SK-N-SH (cell line): ENCODE measurements at regions not wholly inside any gene's neighbourhood (a gene's known extent, or its start where the extent isn't known, plus 50 kb on each side); places are given as distances from the start of the nearest gene placed in this dataset.

Experiments
- CTCF ChIA-PET: fragments of 300-600, 350-600 bp; formaldehyde crosslinking; extraction: SDS; loops from one replicate; lab custom pipeline; 2021; lab: Yijun Ruan, JAX
- POLR2A ChIA-PET: fragments of 350-600 bp; sonication (Branson Sonifier 250); formaldehyde crosslinking; extraction: SDS; loops from one replicate; lab custom pipeline; 2020; ENCODE audit warnings: antibody characterized with exemption, inconsistent platforms; lab: Yijun Ruan, JAX
- DNase-seq: peaks from one replicate; pipeline ENCODE4 v3.0.0; 2012
- H2AFZ ChIP-seq: fragments of 200-600 bp; sonication (generic); 2 replicates; pipeline ENCODE4 v1.8.1; 2016; ENCODE audit warnings: antibody characterized with exemption, mild to moderate bottlenecking, low read depth
- H3F3A ChIP-seq: fragments of 200-600 bp; sonication (generic); replicated peaks from 2 replicates; pipeline ENCODE3; 2016; ENCODE audit warnings: antibody characterized with exemption, mild to moderate bottlenecking; ENCODE audit not compliant: insufficient read depth
- H3K27ac ChIP-seq, 2 experiments: fragments of 200-500 bp in 1 of 2; fragments of 200-600 bp in 1 of 2; sonication (Bioruptor generic) in 1 of 2; sonication (generic), shearing (Covaris generic) in 1 of 2; 2 replicates each; pipeline versions ENCODE4 v1.5.1 to v1.6.1; 2014 to 2016; ENCODE audit warnings: low read depth in 2 of 2, inconsistent platforms in 1 of 2, low read length in 1 of 2, mild to moderate bottlenecking in 1 of 2, mixed read lengths in 1 of 2
- H3K27me3 ChIP-seq: fragments of 200-600 bp; sonication (generic), shearing (Covaris generic); 2 replicates; pipeline ENCODE4 v1.6.1; 2016; ENCODE audit warnings: mixed run types; ENCODE audit not compliant: insufficient read depth
- H3K36me3 ChIP-seq, 2 experiments: fragments of 200-500 bp in 1 of 2; fragments of 200-600 bp in 1 of 2; sonication (Bioruptor generic) in 1 of 2; sonication (generic) in 1 of 2; replicated peaks in 1 of 2; 2 replicates each; pipeline versions ENCODE3 to v1.5.1; 2014 to 2016; ENCODE audit warnings: low read length in 1 of 2, mild to moderate bottlenecking in 1 of 2; ENCODE audit not compliant: insufficient read depth in 2 of 2, control insufficient read depth in 1 of 2
- H3K4me1 ChIP-seq, 2 experiments: fragments of 200-500 bp in 1 of 2; fragments of 200-600 bp in 1 of 2; sonication (Bioruptor generic) in 1 of 2; sonication (generic), shearing (Covaris generic) in 1 of 2; 2 replicates each; pipeline versions ENCODE4 v1.5.1 to v1.6.1; 2014 to 2016; ENCODE audit warnings: low read depth in 1 of 2, low read length in 1 of 2, mixed run types in 1 of 2; ENCODE audit not compliant: insufficient read depth in 2 of 2, control insufficient read depth in 1 of 2
- H3K4me2 ChIP-seq: fragments of 200-600 bp; sonication (generic), shearing (Covaris generic); 2 replicates; pipeline ENCODE4 v1.6.1; 2017; ENCODE audit warnings: mixed run types
- H3K4me3 ChIP-seq, 2 experiments: fragments of 200-500 bp in 1 of 2; fragments of 200-600 bp in 1 of 2; sonication (Bioruptor generic) in 1 of 2; sonication (generic), shearing (Covaris generic) in 1 of 2; 2 replicates each; pipeline versions ENCODE4 v1.5.1 to v1.8.1; 2014 to 2016; ENCODE audit warnings: low read depth in 2 of 2, inconsistent platforms in 1 of 2, low read length in 1 of 2, mild to moderate bottlenecking in 1 of 2, mixed read lengths in 1 of 2, moderate library complexity in 1 of 2
- H3K79me2 ChIP-seq: fragments of 200-600 bp; sonication (generic); 2 replicates; pipeline ENCODE4 v1.8.1; 2017; ENCODE audit warnings: mild to moderate bottlenecking; ENCODE audit not compliant: insufficient read depth
- H3K9ac ChIP-seq: fragments of 200-600 bp; sonication (generic); 2 replicates; pipeline ENCODE4 v1.6.1; 2017; ENCODE audit warnings: mixed run types
- H3K9me2 ChIP-seq: fragments of 200-600 bp; sonication (generic); 2 replicates; pipeline ENCODE4 v1.6.1; 2017; ENCODE audit warnings: mixed run types
- H3K9me3 ChIP-seq: fragments of 200-600 bp; sonication (generic); 2 replicates; pipeline ENCODE4 v1.6.1; 2017; ENCODE audit warnings: mixed run types, mild to moderate bottlenecking, moderate library complexity
- H4K20me1 ChIP-seq: fragments of 200-600 bp; sonication (generic); 2 replicates; pipeline ENCODE4 v1.6.1; 2017; ENCODE audit warnings: mild to moderate bottlenecking, mixed run types; ENCODE audit not compliant: insufficient read depth
- CHD2 ChIP-seq: fragments of 150-350 bp; IDR thresholded peaks from 2 replicates; pipeline ENCODE4 v1.6.1; 2018; ENCODE audit warnings: low read length; ENCODE audit not compliant: partially characterized antibody
- CTCF ChIP-seq: fragments of 200-600 bp; sonication (generic); IDR thresholded peaks from 2 replicates; pipeline ENCODE4 v1.6.1; 2017; ENCODE audit warnings: antibody characterized with exemption, mild to moderate bottlenecking, moderate library complexity
- ELF1 ChIP-seq: IDR thresholded peaks from 2 replicates; pipeline ENCODE4 v1.4.0; 2012
- EP300 ChIP-seq, 2 experiments: IDR thresholded peaks; 2 replicates each; pipeline versions ENCODE4 v1.4.0 to v1.6.1; 2012; ENCODE audit warnings: borderline replicate concordance in 1 of 2, low read depth in 1 of 2, low read length in 1 of 2
- MAX ChIP-seq: IDR thresholded peaks from 2 replicates; pipeline ENCODE4 v1.4.0; 2012; ENCODE audit warnings: low read depth
- MXI1 ChIP-seq: IDR thresholded peaks from 2 replicates; pipeline ENCODE4 v1.6.1; 2012; ENCODE audit warnings: mild to moderate bottlenecking, low read depth, low read length, improper control_type of control experiment
- PBX3 ChIP-seq: IDR thresholded peaks from 2 replicates; pipeline ENCODE4; 2012
- RAD21 ChIP-seq: IDR thresholded peaks from 2 replicates; pipeline ENCODE4 v1.6.1; 2012; ENCODE audit warnings: mild to moderate bottlenecking, low read length
- RCOR1 ChIP-seq: fragments of 150-350 bp; IDR thresholded peaks from 2 replicates; pipeline ENCODE4 v1.6.1; 2017; ENCODE audit warnings: antibody characterized with exemption, low read length
- RFX5 ChIP-seq: IDR thresholded peaks from 2 replicates; pipeline ENCODE4 v1.6.1; 2012; ENCODE audit warnings: mild to moderate bottlenecking, improper control_type of control experiment, low read length
- RXRA ChIP-seq: IDR thresholded peaks from 2 replicates; pipeline ENCODE4 v1.4.0; 2012; ENCODE audit warnings: low read depth, mild to moderate bottlenecking, borderline replicate concordance
- TAF1 ChIP-seq: IDR thresholded peaks from 2 replicates; pipeline ENCODE4 v1.6.1; 2012; ENCODE audit warnings: low read depth, mild to moderate bottlenecking, low read length, moderate library complexity, borderline replicate concordance
- TEAD4 ChIP-seq: IDR thresholded peaks from 2 replicates; pipeline ENCODE4 v1.4.0; 2012; ENCODE audit warnings: mild to moderate bottlenecking, borderline replicate concordance; ENCODE audit not compliant: insufficient read depth
- USF1 ChIP-seq: IDR thresholded peaks from 2 replicates; pipeline ENCODE4 v1.4.0; 2012; ENCODE audit warnings: low read depth, borderline replicate concordance
- USF2 ChIP-seq: fragments of 150-350 bp; IDR thresholded peaks from 2 replicates; pipeline ENCODE4 v1.6.1; 2017; ENCODE audit warnings: antibody characterized with exemption, low read length, low read depth, borderline replicate concordance
- ZBTB33 ChIP-seq: IDR thresholded peaks from 2 replicates; pipeline ENCODE4 v1.4.0; 2012; ENCODE audit warnings: low read depth, borderline replicate concordance
- WGBS: methylation state at CpG from one replicate; pipeline ENCODE4 v1.1.6; 2017; ENCODE audit warnings: low lambda C conversion rate; 5-methylcytosine and 5-hydroxymethylcytosine counted together

GRCh38 chrX:81662381-81662780 lies 460.5 kb downstream of the SH3BGRL start (continued):
- TF ChIP-seq RCOR1 (no peak), ZBTB33 (no peak)

- CTCF ChIA-PET, result no interaction called here
- Histone ChIP-seq H3F3A (no peaks in the 10 kb centered on the region), H3K9me2 (no peaks in the 10 kb centered on the region), H3K4me1 (no peaks in the 10 kb centered on the region), H3K36me3 (no peaks in the 10 kb centered on the region), H3K79me2 (no peaks in the 10 kb centered on the region), H4K20me1 (no peaks in the 10 kb centered on the region), H2AFZ (no peak overlapping the region), H3K27ac (no peak overlapping the region), H3K9me3 (no peaks in the 10 kb centered on the region; the same call in 1 of the 2 replicates), H3K9ac (no peak overlapping the region), H3K4me2 (no peak overlapping the region), H3K4me3 (no peak overlapping the region), H3K27me3 (no peaks in the 10 kb centered on the region)
- POLR2A ChIA-PET, result no interaction called here
- TF ChIP-seq USF2 (no peak), PBX3 (no peak), RAD21 (no peak), EP300 (IDR thresholded peaks at IDR 0.05; ENCODE audit: borderline replicate concordance in 1 of 2, low read depth in 1 of 2, low read length in 1 of 2) (no peak), TAF1 (no peak), CTCF (no peak), ELF1 (no peak), USF1 (no peak), MAX (no peak), RFX5 (no peak), CHD2 (no peak), RCOR1 (no peak), MXI1 (no peak), TEAD4 (no peak), RXRA (no peak)
- WGBS, result 0% methylated on average over 3 of the region's 3 CpGs
- DNase-seq, result no peak
These were observed 506.6 kb downstream of the SH3BGRL start for GRCh38 chrX:81708487-81708886.
